ENCODE measurements at regions not wholly inside any gene's neighbourhood (a gene's known extent, or its start where the extent isn't known, plus 50 kb on each side); places are given as distances from the start of the nearest gene placed in this dataset.

- TF ChIP-seq POLR2A (IDR thresholded peaks at IDR 0.05) (no peak), EP300 (IDR thresholded peaks at IDR 0.05) (no peak), CTCF (IDR thresholded peaks at IDR 0.05) (no peak), POLR2AphosphoS5 (IDR thresholded peaks at IDR 0.05) (no peak)
- H3K27me3 ChIP-seq: no peaks in the 10 kb centered on the region
- no peak overlapping the region for H3K27ac ChIP-seq
- no peak for DNase-seq
- WGBS, 5 donors: 54 to 80% (median 69%) methylated on average over 2 of the region's 2 CpGs
- no peak overlapping the region for H3K4me3 ChIP-seq
- H3K36me3 ChIP-seq: no peaks in the 10 kb centered on the region
- intact Hi-C loops (cut with DNase I; ENCODE audit: low total_unique reads): no loop called here
- peaks cover 0 to 5% (median 0%) of the 10 kb centered on the region in 4 donors for H3K4me1 ChIP-seq
- H3K9me3 ChIP-seq: no peaks in the 10 kb centered on the region
These were observed 72.4 kb upstream of the RAP2B start for GRCh38 chr3:153089620-153090019.

GRCh38 chr3:153090973-153091372 is 71.1 kb upstream of the RAP2B start:
- Histone ChIP-seq H3K4me3 (no peak overlapping the region), H3K36me3 (no peaks in the 10 kb centered on the region), H3K27ac (no peak overlapping the region), H3K27me3 (no peaks in the 10 kb centered on the region), H3K4me1 (peaks cover 0 to 13% (median 0%) of the 10 kb centered on the region in 4 donors), H3K9me3 (no peaks in the 10 kb centered on the region)
- no peak for DNase-seq
- intact Hi-C loops (cut with DNase I; ENCODE audit: low total_unique reads): no loop called here
- WGBS, 5 donors: 65 to 100% (median 80%) methylated on average over 1 of the region's 1 CpG
- TF ChIP-seq EP300 (IDR thresholded peaks at IDR 0.05) (no peak), POLR2AphosphoS5 (IDR thresholded peaks at IDR 0.05) (no peak)

- intact Hi-C loops (cut with DNase I; ENCODE audit: low total_unique reads): no loop called here
- no peaks in the 10 kb centered on the region for H3K36me3 ChIP-seq
- no peak for DNase-seq
- no peak overlapping the region for H3K27ac ChIP-seq
- H3K4me1 ChIP-seq: peaks cover 0 to 13% (median 2%) of the 10 kb centered on the region in 4 donors
- TF ChIP-seq EP300 (IDR thresholded peaks at IDR 0.05) (no peak), CTCF (IDR thresholded peaks at IDR 0.05) (no peak), POLR2AphosphoS5 (IDR thresholded peaks at IDR 0.05) (no peak), POLR2A (IDR thresholded peaks at IDR 0.05) (no peak)
- no peaks in the 10 kb centered on the region for H3K27me3 ChIP-seq
- no peaks in the 10 kb centered on the region for H3K9me3 ChIP-seq
- H3K4me3 ChIP-seq: no peak overlapping the region
These were observed 68.4 kb upstream of the RAP2B start for GRCh38 chr3:153093629-153094028.

- Histone ChIP-seq H3K27me3 (no peaks in the 10 kb centered on the region), H3K4me3 (no peak overlapping the region), H3K36me3 (no peaks in the 10 kb centered on the region), H3K4me1 (peaks cover 0 to 13% (median 2%) of the 10 kb centered on the region in 4 donors), H3K27ac (peak overlapping the region in 1 of 5 donors; percentile 3), H3K9me3 (no peaks in the 10 kb centered on the region)
- WGBS, 5 donors: 17 to 30% (median 28%) methylated on average over 1 of the region's 1 CpG
- no peak for TF ChIP-seq POLR2AphosphoS5 (IDR thresholded peaks at IDR 0.05)
- no peak for TF ChIP-seq EP300 (IDR thresholded peaks at IDR 0.05)
- TF ChIP-seq CTCF (IDR thresholded peaks at IDR 0.05): no peak
- TF ChIP-seq POLR2A (IDR thresholded peaks at IDR 0.05): no peak
- DNase-seq: no peak
- intact Hi-C loops (cut with DNase I; ENCODE audit: low total_unique reads): no loop called here
These were observed 67.6 kb upstream of the RAP2B start for GRCh38 chr3:153094386-153094785.

- Histone ChIP-seq H3K4me3 (no peak overlapping the region), H3K9me3 (no peaks in the 10 kb centered on the region), H3K27ac (peak overlapping the region in 1 of 5 donors; percentile 72), H3K27me3 (no peaks in the 10 kb centered on the region), H3K36me3 (no peaks in the 10 kb centered on the region), H3K4me1 (peaks cover 0 to 13% (median 2%) of the 10 kb centered on the region in 4 donors)
- 58 to 91% (median 82%) methylated on average over 1 of the region's 1 CpG for WGBS, 5 donors
- intact Hi-C loops (cut with DNase I; ENCODE audit: low total_unique reads): no loop called here
- DNase-seq: no peak
- no peak for TF ChIP-seq EP300 (IDR thresholded peaks at IDR 0.05)
- TF ChIP-seq POLR2AphosphoS5 (IDR thresholded peaks at IDR 0.05): no peak
- TF ChIP-seq POLR2A (IDR thresholded peaks at IDR 0.05): no peak
- TF ChIP-seq CTCF (IDR thresholded peaks at IDR 0.05): no peak
These were observed 66.6 kb upstream of the RAP2B start for GRCh38 chr3:153095441-153095840.
